HG02852 (cell line): ENCODE measurements at regions not wholly inside any gene's neighbourhood (a gene's known extent, or its start where the extent isn't known, plus 50 kb on each side); places are given as distances from the start of the nearest gene placed in this dataset.

Source experiments
- ATAC-seq: cut with Tn5 transposase; IDR thresholded peaks from one replicate; pipeline ENCODE4 v1.9.1; 2021; ENCODE audit warnings: mild to moderate bottlenecking, moderate library complexity; ENCODE audit not compliant: unreplicated experiment

GRCh38 chr15:69730281-69731080, 277.9 kb downstream of the RPLP1 start:
- ATAC-seq = no peak

GRCh38 chr15:69731081-69731330, 278.4 kb downstream of the RPLP1 start:
- no peak for ATAC-seq

- no peak for ATAC-seq
These were observed 279.0 kb downstream of the RPLP1 start for GRCh38 chr15:69731581-69731980.

GRCh38 chr15:69732133-69732532, 279.5 kb downstream of the RPLP1 start:
- ATAC-seq = no peak

DNA sequence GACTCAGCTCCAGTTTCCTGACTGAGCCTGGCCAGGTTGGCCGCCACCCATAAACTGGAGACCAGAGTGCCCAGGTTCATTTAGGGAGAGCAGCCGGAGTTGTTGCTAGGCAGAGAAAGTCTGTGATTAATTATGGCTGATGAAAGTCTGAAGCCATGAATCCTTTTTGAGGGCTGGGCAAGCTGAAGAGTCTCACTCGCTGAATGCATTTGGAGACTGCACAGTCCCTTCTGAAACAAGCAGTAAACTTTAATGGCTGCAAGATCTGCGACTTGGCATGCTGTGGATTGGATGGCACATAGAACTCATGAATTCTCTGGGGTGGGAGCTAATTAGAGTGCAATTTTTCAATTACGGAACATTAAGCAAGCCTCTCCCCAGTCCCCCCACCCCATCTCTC, 282.1 kb downstream of the RPLP1 start:
- ATAC-seq = no peak

- ATAC-seq = no peak
These were observed 282.5 kb downstream of the RPLP1 start for GRCh38 chr15:69735121-69735520.

GRCh38 chr15:69736161-69736560, 283.5 kb downstream of the RPLP1 start:
- no peak for ATAC-seq

- ATAC-seq = no peak
These were observed 285.3 kb downstream of the RPLP1 start for GRCh38 chr15:69737916-69738315.

DNA sequence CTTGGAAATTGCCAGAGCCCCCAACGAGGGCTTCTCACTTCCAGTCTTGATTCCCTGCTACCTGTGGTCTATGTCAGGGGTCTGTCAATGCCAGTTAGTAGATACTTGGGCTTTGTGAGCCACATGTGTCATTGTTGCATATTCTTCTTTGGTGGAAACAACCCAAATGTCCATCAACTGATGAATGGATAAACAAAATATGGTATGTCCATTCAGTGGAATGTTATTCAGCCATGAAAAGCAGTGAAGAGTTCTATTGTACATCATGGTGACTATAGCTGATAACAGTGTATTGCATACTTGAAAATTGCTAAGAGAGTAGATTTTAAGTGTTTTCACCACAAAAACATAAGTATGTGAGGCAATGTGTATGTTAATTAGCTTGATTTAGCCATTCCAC, 288.1 kb downstream of the RPLP1 start:
- ATAC-seq = no peak

GRCh38 chr15:69742361-69742760, 289.7 kb downstream of the RPLP1 start:
- ATAC-seq = no peak

DNA sequence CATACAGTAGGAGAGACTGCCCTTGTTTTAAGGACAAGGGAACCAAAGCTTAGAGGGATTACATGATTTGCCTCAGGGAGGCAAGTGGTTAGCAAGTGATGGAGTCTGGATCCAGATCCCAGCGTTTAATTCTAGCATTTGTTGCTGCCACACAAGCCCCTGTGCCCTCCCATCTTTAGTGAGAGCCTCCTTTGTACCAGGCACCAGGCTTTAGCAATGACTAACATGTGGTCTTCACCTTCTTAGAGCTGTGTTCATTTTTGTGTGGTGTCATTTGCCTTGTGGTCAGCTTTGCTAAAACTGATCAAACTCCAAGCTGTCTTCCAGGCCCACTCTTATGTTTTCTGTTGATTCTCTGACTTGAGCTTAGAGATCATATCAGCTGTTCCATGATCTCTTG, 290.5 kb downstream of the RPLP1 start:
- ATAC-seq = no peak

GRCh38 chr15:69744391-69745162, 292.0 kb downstream of the RPLP1 start:
- no peak for ATAC-seq

- no peak for ATAC-seq
These were observed 294.6 kb downstream of the RPLP1 start for GRCh38 chr15:69747193-69747592.

DNA sequence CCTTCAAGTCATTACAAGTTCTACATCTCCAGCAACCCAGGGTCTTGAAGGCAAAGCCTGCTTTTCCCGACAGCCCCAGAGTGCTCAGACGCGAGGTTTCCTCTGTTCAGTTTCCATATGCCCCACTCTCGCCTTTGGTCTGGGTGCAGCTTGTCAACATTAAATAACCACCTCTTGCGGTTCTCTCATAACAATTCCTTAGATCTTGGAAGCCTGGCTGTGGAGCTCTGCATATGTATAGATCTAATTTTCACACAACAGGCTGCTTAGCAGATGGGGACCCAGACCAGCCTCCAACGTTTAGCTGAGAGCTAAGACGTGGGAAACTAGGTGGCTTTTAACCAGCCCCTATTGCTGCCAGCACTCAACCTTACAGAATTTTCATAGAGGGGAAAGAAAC, 295.5 kb downstream of the RPLP1 start:
- no peak for ATAC-seq

DNA sequence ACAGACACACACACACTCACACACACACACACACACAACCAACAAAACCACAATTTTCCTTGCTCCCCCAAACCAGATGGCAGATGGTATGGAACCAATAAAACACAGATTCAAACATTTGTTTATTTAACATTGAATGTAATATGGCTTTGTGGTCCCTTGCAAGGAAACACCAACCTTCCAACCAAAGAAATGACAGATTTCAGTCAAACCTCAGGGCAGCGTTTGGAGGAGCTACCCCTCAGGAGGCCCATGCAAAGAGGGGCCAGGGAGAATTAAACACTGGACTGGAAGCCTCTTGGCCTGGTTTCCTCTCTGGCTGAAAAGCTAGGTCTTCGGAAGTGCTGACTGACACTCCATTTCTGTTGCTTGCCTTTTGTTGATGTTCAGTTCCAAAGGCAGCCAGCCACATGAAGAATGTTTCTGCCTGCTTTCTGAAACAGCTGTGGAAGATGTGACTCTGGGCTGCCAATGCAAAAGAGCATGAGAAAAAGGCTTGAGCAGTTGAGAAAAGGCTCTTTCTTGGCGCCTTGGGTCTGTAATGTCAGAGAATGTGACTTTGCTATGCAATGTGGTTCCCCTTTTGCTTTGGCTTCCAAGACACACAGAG, 296.1 kb downstream of the RPLP1 start:
- no peak for ATAC-seq

DNA sequence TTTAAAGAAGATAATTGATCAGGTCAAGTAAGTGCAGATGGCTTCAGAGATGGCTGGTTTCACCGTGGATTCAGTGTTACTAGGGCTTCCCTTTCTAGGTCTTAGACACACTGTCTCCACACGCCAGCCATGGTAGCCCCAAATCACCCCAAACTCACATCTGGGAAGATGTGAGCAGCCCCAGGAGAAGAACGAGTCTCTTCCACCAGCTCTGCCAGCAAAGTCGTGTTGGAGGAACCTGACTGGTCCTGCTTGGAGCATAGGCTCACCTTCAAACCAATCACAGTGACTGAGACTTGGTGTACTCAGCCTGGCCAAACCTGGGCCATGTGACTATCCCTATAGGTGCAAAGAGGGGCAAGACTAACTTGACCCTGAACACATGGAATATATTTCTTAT, 296.7 kb downstream of the RPLP1 start:
- no peak for ATAC-seq

GRCh38 chr15:69749797-69750196, 297.2 kb downstream of the RPLP1 start:
- ATAC-seq = no peak

- ATAC-seq = no peak
These were observed 297.6 kb downstream of the RPLP1 start for GRCh38 chr15:69750253-69750652.

DNA sequence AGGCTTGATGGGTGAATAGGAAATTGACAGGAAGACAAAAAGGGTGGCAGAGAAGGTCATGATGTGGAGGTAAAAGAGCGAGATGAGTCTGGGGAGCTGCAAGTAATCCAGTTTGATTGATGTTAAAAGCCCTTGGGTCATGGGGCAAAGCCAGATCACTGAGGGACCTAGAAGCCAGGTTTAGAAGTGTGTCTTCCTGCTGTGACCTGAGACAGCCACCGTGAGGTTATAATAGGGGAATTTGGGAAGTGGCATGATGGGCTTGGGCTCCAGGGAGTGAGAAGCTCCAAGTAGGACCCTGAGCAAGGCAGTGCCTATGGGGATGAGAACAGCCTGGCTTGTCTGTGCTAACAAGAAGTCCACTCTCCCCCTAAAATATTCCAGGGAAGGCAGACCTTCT, 298.5 kb downstream of the RPLP1 start:
- ATAC-seq = no peak

GRCh38 chr15:69751566-69751965, 298.9 kb downstream of the RPLP1 start:
- ATAC-seq = no peak

GRCh38 chr15:69753867-69754266, 301.2 kb downstream of the RPLP1 start:
- no peak for ATAC-seq

- ATAC-seq = no peak
These were observed 301.7 kb downstream of the RPLP1 start for GRCh38 chr15:69754313-69754712.
